Stimulated activated CD4-positive, alpha-beta T cell treated with anti-CD3 and anti-CD28 coated beads, Interleukin-1b, Interleukin-23, amount 100 ng/mL, for 24 hours (primary cell): ENCODE measurements at regions not wholly inside any gene's neighbourhood (a gene's known extent, or its start where the extent isn't known, plus 50 kb on each side); places are given as distances from the start of the nearest gene placed in this dataset.

Experiments used
- DNase-seq, 4 experiments: peaks; one replicate each; pipeline ENCODE4 v3.0.0-alpha.2; 2020; ENCODE audit warnings: low read depth in 4 of 4, low spot score in 1 of 4

- no peak for DNase-seq
Observed at GRCh38 chr10:71043858-71044257, 155.5 kb upstream of the PCBD1 start.

GRCh38 chr10:71044720-71045119, 156.4 kb upstream of the PCBD1 start:
- DNase-seq: no peak

- no peak for DNase-seq
Observed at GRCh38 chr10:71045204-71045809, 156.9 kb upstream of the PCBD1 start.

- no peak for DNase-seq
Observed at GRCh38 chr10:71045936-71046335, 157.6 kb upstream of the PCBD1 start.

GRCh38 chr10:71046747-71047146, 158.4 kb upstream of the PCBD1 start:
- no peak for DNase-seq

- DNase-seq: no peak
Observed at GRCh38 chr10:71048971-71049615, 160.7 kb upstream of the PCBD1 start.

GRCh38 chr10:71049994-71050393, 161.6 kb upstream of the PCBD1 start:
- DNase-seq: no peak

- DNase-seq: no peak
Observed at GRCh38 chr10:71052076-71052660, 160.2 kb upstream of the UNC5B start.

- DNase-seq: no peak
Observed at GRCh38 chr10:71052708-71053107, 159.7 kb upstream of the UNC5B start.

GRCh38 chr10:71053169-71053895, 159.0 kb upstream of the UNC5B start:
- DNase-seq: no peak

GRCh38 chr10:71058308-71058707, 154.1 kb upstream of the UNC5B start:
- no peak for DNase-seq

- DNase-seq: no peak
Observed at GRCh38 chr10:71059054-71059818, 153.1 kb upstream of the UNC5B start.

- no peak for DNase-seq
Observed at GRCh38 chr10:71059943-71060342, 152.4 kb upstream of the UNC5B start.

GRCh38 chr10:71060476-71061426, 151.6 kb upstream of the UNC5B start:
- DNase-seq: no peak

GRCh38 chr10:71061472-71061871, 150.9 kb upstream of the UNC5B start:
- no peak for DNase-seq

GRCh38 chr10:71062156-71062555, 150.2 kb upstream of the UNC5B start:
- no peak for DNase-seq

- DNase-seq: no peak
Observed at GRCh38 chr10:71063401-71063800, 149.0 kb upstream of the UNC5B start.

- DNase-seq: no peak
Observed at GRCh38 chr10:71064413-71065118, 147.8 kb upstream of the UNC5B start.

- DNase-seq: no peak
Observed at GRCh38 chr10:71065659-71066058, 146.7 kb upstream of the UNC5B start.

GRCh38 chr10:71066600-71066999, 145.8 kb upstream of the UNC5B start:
- no peak for DNase-seq
